ENCODE measurements at regions not wholly inside any gene's neighbourhood (a gene's known extent, or its start where the extent isn't known, plus 50 kb on each side); places are given as distances from the start of the nearest gene placed in this dataset.

DNA sequence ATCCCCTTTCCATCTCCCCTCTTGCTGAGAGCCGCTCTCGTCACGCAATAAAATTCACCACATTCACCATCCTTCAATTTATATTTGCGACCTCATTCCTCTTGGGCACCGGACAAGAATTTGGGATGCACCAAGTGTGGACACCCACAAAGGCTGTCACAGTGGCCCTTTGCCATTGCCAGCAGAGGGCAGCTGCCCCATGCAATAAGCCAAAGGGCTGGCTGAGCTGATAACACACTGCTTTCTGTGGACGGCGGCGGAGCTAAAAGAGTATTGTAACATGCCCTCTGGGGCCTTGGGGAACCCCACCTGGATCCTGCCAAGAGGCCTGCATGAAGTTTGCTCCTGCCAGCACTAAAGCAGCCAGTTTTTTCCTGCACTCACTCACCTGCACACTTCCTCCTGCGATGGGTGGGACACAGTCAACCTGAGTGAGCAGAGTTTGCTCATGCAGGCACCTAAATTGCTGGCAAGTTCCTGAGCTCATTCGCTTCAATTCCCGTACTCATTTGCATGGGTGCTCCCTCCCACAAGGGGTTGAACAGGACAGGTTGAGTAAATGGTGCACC, 792.3 kb upstream of the ADAMTS5 start:
- TF ChIP-seq, protein P1, sequence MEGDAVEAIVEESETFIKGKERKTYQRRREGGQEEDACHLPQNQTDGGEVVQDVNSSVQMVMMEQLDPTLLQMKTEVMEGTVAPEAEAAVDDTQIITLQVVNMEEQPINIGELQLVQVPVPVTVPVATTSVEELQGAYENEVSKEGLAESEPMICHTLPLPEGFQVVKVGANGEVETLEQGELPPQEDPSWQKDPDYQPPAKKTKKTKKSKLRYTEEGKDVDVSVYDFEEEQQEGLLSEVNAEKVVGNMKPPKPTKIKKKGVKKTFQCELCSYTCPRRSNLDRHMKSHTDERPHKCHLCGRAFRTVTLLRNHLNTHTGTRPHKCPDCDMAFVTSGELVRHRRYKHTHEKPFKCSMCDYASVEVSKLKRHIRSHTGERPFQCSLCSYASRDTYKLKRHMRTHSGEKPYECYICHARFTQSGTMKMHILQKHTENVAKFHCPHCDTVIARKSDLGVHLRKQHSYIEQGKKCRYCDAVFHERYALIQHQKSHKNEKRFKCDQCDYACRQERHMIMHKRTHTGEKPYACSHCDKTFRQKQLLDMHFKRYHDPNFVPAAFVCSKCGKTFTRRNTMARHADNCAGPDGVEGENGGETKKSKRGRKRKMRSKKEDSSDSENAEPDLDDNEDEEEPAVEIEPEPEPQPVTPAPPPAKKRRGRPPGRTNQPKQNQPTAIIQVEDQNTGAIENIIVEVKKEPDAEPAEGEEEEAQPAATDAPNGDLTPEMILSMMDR (IDR thresholded peaks at IDR 0.05) = no peak
- no peak for TF ChIP-seq POLR2A (IDR thresholded peaks at IDR 0.05)
- no peak for TF ChIP-seq EP300 (IDR thresholded peaks at IDR 0.05)
- TF ChIP-seq POLR2AphosphoS5 (IDR thresholded peaks at IDR 0.05) = no peak
- no peaks in the 10 kb centered on the region for H3K27me3 ChIP-seq
- no peak overlapping the region for H3K27ac ChIP-seq
- H3K4me3 ChIP-seq = no peak overlapping the region
- H3K9me3 ChIP-seq = no peaks in the 10 kb centered on the region
- H3K36me3 ChIP-seq = no peaks in the 10 kb centered on the region
- 79% methylated on average over 11 of the region's 11 CpGs for WGBS
- no peak for DNase-seq (ENCODE audit: low spot score in 2 of 2)
- peaks cover 8% of the 10 kb centered on the region for H3K4me1 ChIP-seq

DNA sequence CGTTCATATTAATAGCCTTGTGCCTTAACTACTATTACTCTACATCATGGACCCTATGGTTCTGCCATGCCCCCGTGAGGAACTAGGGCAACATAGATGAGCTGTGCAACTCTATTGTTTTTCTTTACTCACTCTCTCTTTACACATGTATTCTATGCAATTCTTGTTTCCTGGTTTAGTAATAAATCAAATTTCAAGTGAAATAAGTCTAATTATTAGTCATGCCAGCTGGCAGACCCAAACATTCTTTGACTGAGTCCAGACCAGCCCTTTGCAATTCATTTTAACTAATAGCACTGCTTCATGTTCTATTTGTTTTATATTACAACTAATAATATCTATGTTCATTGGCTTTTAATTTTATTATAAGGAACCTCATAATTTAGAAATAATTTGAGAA, 789.3 kb upstream of the ADAMTS5 start:
- no peak for DNase-seq (ENCODE audit: low spot score in 2 of 2)
- Histone ChIP-seq H3K4me1 (no peaks in the 10 kb centered on the region), H3K36me3 (no peaks in the 10 kb centered on the region), H3K9me3 (no peaks in the 10 kb centered on the region), H3K27me3 (no peaks in the 10 kb centered on the region), H3K27ac (no peak overlapping the region), H3K4me3 (no peak overlapping the region)
- 69% methylated on average over 2 of the region's 2 CpGs for WGBS
- TF ChIP-seq POLR2AphosphoS5 (IDR thresholded peaks at IDR 0.05) (no peak), POLR2A (IDR thresholded peaks at IDR 0.05) (no peak), EP300 (IDR thresholded peaks at IDR 0.05) (no peak)
- TF ChIP-seq, protein P1 (IDR thresholded peaks at IDR 0.05) = no peak

DNA sequence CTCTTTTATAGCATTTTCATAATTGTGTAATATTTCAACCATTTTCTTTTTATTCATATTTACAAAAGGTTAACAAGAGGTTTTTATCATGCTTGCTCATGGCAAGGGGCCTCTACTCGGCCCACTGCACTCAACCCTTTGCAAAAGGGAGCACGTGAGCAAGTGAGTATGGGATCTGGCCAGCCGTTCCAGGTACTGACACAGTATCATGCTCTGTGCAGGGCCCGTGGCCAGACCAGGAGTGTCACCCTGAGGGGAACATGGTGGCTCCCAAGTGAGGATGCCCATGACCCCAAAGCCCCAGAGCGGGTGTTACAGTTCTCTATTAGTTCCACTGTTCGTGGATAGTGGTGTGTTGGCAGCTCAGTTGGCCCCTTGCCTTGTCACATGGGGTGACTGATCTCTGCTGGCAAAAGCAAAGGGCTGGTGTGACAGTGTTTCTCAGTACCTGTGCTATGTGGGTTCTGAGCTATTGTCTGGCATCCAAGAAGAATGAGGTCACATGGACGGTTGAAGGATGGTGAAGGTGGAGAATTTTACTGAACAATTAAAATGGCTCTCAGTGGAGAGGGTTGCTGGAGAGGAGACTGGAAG, 777.2 kb upstream of the ADAMTS5 start:
- H3K9me3 ChIP-seq = no peaks in the 10 kb centered on the region
- H3K4me1 ChIP-seq = no peaks in the 10 kb centered on the region
- H3K27me3 ChIP-seq = no peaks in the 10 kb centered on the region
- TF ChIP-seq POLR2AphosphoS5 (IDR thresholded peaks at IDR 0.05) = no peak
- DNase-seq (ENCODE audit: low spot score in 2 of 2) = no peak
- H3K4me3 ChIP-seq = no peak overlapping the region
- H3K36me3 ChIP-seq = no peaks in the 10 kb centered on the region
- H3K27ac ChIP-seq = no peak overlapping the region
- 94% methylated on average over 7 of the region's 7 CpGs for WGBS

DNA sequence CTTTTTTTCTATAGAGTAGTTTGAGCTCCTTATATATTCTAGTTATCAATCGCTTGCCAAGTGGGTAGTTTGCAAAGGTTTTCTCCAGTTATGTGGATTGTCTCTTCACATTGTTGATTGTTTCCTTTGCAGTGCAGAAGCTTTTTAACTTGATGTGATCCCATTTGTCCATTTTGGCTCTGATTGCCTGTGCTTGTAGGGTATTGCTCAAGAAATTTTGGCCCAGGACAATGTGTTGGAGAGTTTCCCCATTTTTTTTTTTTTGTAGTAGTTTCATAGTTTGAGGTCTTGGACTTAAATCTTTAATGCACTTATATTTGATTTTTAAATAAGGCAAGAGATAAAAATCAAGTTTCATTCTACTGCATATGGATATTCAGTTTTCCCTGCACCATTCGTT, 774.8 kb upstream of the ADAMTS5 start:
- TF ChIP-seq POLR2AphosphoS5 (IDR thresholded peaks at IDR 0.05) (no peak), POLR2A (IDR thresholded peaks at IDR 0.05) (no peak), EP300 (IDR thresholded peaks at IDR 0.05) (no peak)
- TF ChIP-seq, protein P1 (IDR thresholded peaks at IDR 0.05) = no peak
- WGBS = 64% methylated on average over 2 of the region's 2 CpGs
- Histone ChIP-seq H3K9me3 (no peaks in the 10 kb centered on the region), H3K27me3 (no peaks in the 10 kb centered on the region), H3K36me3 (no peaks in the 10 kb centered on the region), H3K4me1 (no peaks in the 10 kb centered on the region), H3K27ac (no peak overlapping the region), H3K4me3 (no peak overlapping the region)
- no peak for DNase-seq (ENCODE audit: low spot score in 2 of 2)

DNA sequence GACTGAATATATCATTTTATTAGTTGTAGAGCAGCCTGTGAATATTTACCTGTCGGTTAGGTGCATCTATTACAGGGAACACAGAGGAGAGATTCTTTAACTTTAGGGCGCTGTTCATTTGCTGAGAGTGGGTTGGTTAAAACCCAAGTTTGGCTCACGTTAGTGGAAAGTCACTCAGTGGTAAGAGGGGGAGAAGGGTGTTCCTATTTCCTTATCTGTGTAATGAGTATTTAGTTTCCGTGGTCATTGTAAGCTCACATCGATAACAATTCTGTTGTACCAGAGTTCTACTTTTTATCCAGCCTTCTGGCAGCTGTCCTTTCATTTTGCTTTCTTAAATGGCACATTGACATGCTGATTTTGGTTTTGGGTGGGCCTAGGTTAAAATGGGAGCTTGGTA, 773.2 kb upstream of the ADAMTS5 start:
- Histone ChIP-seq H3K27ac (no peak overlapping the region), H3K4me1 (no peaks in the 10 kb centered on the region), H3K27me3 (no peaks in the 10 kb centered on the region), H3K4me3 (no peak overlapping the region), H3K36me3 (no peaks in the 10 kb centered on the region), H3K9me3 (no peaks in the 10 kb centered on the region)
- no peak for TF ChIP-seq EP300 (IDR thresholded peaks at IDR 0.05)
- TF ChIP-seq, protein P1 (IDR thresholded peaks at IDR 0.05) = no peak
- no peak for TF ChIP-seq POLR2A (IDR thresholded peaks at IDR 0.05)
- TF ChIP-seq POLR2AphosphoS5 (IDR thresholded peaks at IDR 0.05) = no peak
- 44% methylated on average over 5 of the region's 5 CpGs for WGBS
- no peak for DNase-seq (ENCODE audit: low spot score in 2 of 2)

DNA sequence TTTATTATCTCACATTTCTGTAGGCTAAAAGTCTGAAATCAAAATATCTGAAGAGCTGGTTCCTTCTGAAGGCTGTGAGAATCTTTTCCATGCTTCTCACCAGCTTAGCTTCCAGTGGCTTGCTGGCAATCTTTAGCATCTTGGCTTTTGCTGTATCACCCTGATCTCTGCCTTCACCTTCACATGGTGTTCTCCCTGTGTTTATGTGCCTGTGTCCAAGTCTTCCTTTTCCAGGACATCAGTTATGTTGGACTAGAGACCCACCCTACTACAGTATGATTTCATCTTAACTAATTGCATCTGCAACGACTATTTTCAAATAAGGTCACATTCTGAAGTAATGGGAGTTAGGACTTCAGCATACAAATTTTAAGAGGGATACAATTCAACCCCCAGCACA, 772.3 kb upstream of the ADAMTS5 start:
- 54% methylated on average over 1 of the region's 1 CpG for WGBS
- no peak overlapping the region for H3K4me3 ChIP-seq
- DNase-seq (ENCODE audit: low spot score in 2 of 2) = no peak
- no peaks in the 10 kb centered on the region for H3K27me3 ChIP-seq
- no peak for TF ChIP-seq EP300 (IDR thresholded peaks at IDR 0.05)
- no peak for TF ChIP-seq POLR2A (IDR thresholded peaks at IDR 0.05)
- no peak for TF ChIP-seq POLR2AphosphoS5 (IDR thresholded peaks at IDR 0.05)
- H3K27ac ChIP-seq = no peak overlapping the region
- H3K36me3 ChIP-seq = no peaks in the 10 kb centered on the region
- no peaks in the 10 kb centered on the region for H3K4me1 ChIP-seq
- H3K9me3 ChIP-seq = no peaks in the 10 kb centered on the region

Data from suprapubic skin (tissue), 4 donors.